Hepatocyte (in vitro differentiated cells): ENCODE measurements at regions not wholly inside any gene's neighbourhood (a gene's known extent, or its start where the extent isn't known, plus 50 kb on each side); places are given as distances from the start of the nearest gene placed in this dataset.
A peak's percentile ranks its signal among the peaks of the same experiment; 100 is the strongest.

Experiments used
- DNase-seq: peaks from one replicate; pipeline ENCODE4 v3.0.0-alpha.2; 2016; ENCODE audit warnings: low spot score
- H2AFZ ChIP-seq: fragments of 200-600 bp; sonication (generic); 2 replicates; pipeline ENCODE4 v1.6.0; 2016; ENCODE audit warnings: antibody characterized with exemption, mild to moderate bottlenecking
- H3K27ac ChIP-seq: fragments of 200-600 bp; sonication (generic); 2 replicates; pipeline ENCODE4 v1.5.1; 2016; ENCODE audit warnings: mild to moderate bottlenecking
- H3K27me3 ChIP-seq: fragments of 200-600 bp; sonication (generic); 2 replicates; pipeline ENCODE4 v1.6.1; 2016
- H3K36me3 ChIP-seq: fragments of 200-600 bp; sonication (generic); replicated peaks from 2 replicates; pipeline ENCODE4 v1.5.1; 2016; ENCODE audit warnings: low read depth; ENCODE audit not compliant: insufficient read depth
- H3K4me1 ChIP-seq: fragments of 200-600 bp; sonication (generic); 2 replicates; pipeline ENCODE4 v1.5.1; 2016; ENCODE audit warnings: mild to moderate bottlenecking, moderate library complexity; ENCODE audit not compliant: insufficient read depth
- H3K4me2 ChIP-seq: fragments of 200-600 bp; sonication (generic); 2 replicates; pipeline ENCODE4 v1.6.0; 2016
- H3K4me3 ChIP-seq: fragments of 200-600 bp; sonication (generic); 2 replicates; pipeline ENCODE4 v1.5.1; 2016; ENCODE audit warnings: mild to moderate bottlenecking
- H3K79me2 ChIP-seq: fragments of 200-600 bp; sonication (generic); 2 replicates; pipeline ENCODE4 v1.6.0; 2017; ENCODE audit warnings: mild to moderate bottlenecking
- H3K9me2 ChIP-seq: fragments of 200-600 bp; sonication (generic); replicated peaks from 2 replicates; pipeline ENCODE4 v1.6.0; 2017; ENCODE audit warnings: mild to moderate bottlenecking; ENCODE audit not compliant: insufficient read depth
- H3K9me3 ChIP-seq: fragments of 200-600 bp; sonication (generic); 2 replicates; pipeline ENCODE4 v1.5.1; 2016; ENCODE audit warnings: low read depth, mild to moderate bottlenecking
- H4K20me1 ChIP-seq: fragments of 200-600 bp; sonication (generic); 2 replicates; pipeline ENCODE4 v1.6.0; 2016; ENCODE audit warnings: mild to moderate bottlenecking; ENCODE audit not compliant: insufficient read depth, poor library complexity, severe bottlenecking
- CTCF ChIP-seq: fragments of 200-600 bp; sonication (generic); IDR thresholded peaks from 2 replicates; pipeline ENCODE4 v1.5.1; 2016; ENCODE audit warnings: antibody characterized with exemption, mild to moderate bottlenecking; ENCODE audit not compliant: poor library complexity
- EZH2 ChIP-seq: fragments of 200-600 bp; sonication (generic); IDR thresholded peaks from 2 replicates; pipeline ENCODE4 v1.6.1; 2016; ENCODE audit warnings: antibody characterized with exemption, mild to moderate bottlenecking, borderline replicate concordance
- EZH2phosphoT487 ChIP-seq: fragments of 200-600 bp; sonication (generic); IDR thresholded peaks from one replicate; pipeline ENCODE4 v1.6.1; 2018; ENCODE audit warnings: antibody characterized with exemption, mild to moderate bottlenecking, low read depth, moderate library complexity; ENCODE audit not compliant: unreplicated experiment, severe bottlenecking
- WGBS: methylation state at CpG from one replicate; pipeline ENCODE4 v1.1.6; 2016; ENCODE audit warnings: low lambda C conversion rate; ENCODE audit errors: missing lambda C conversion rate; 5-methylcytosine and 5-hydroxymethylcytosine counted together

- Histone ChIP-seq H3K4me2 (peak overlapping the region; percentile 42), H3K4me3 (no peak overlapping the region), H3K27ac (peak overlapping the region; percentile 43), H3K36me3 (no peaks in the 10 kb centered on the region), H3K27me3 (no peaks in the 10 kb centered on the region), H2AFZ (no peak overlapping the region), H3K4me1 (peaks cover under 1% of the 10 kb centered on the region), H3K9me2 (no peaks in the 10 kb centered on the region), H3K79me2 (no peaks in the 10 kb centered on the region), H3K9me3 (no peaks in the 10 kb centered on the region), H4K20me1 (no peaks in the 10 kb centered on the region)
- TF ChIP-seq CTCF (no peak), EZH2phosphoT487 (no peak), EZH2 (no peak)
- DNase-seq, result no peak
- WGBS, result 59% methylated on average over 8 of the region's 8 CpGs
Measured at GRCh38 chr12:69123919-69124638, 115.3 kb upstream of the CPSF6 start.

GRCh38 chr12:69129017-69129416, 110.4 kb upstream of the CPSF6 start:
- Histone ChIP-seq H4K20me1 (no peaks in the 10 kb centered on the region), H3K27me3 (no peaks in the 10 kb centered on the region), H3K4me1 (peaks cover 7% of the 10 kb centered on the region), H3K27ac (no peak overlapping the region), H3K4me2 (no peak overlapping the region), H3K36me3 (no peaks in the 10 kb centered on the region), H2AFZ (no peak overlapping the region), H3K79me2 (no peaks in the 10 kb centered on the region), H3K4me3 (no peak overlapping the region), H3K9me2 (no peaks in the 10 kb centered on the region), H3K9me3 (no peaks in the 10 kb centered on the region)
- TF ChIP-seq CTCF, result no peak
- no peak for TF ChIP-seq EZH2
- no peak for TF ChIP-seq EZH2phosphoT487
- no peak for DNase-seq
- 96% methylated on average over 1 of the region's 1 CpG for WGBS

GRCh38 chr12:69129564-69129963, 109.8 kb upstream of the CPSF6 start:
- Histone ChIP-seq H2AFZ (no peak overlapping the region), H3K9me3 (no peaks in the 10 kb centered on the region), H3K27ac (no peak overlapping the region), H3K9me2 (no peaks in the 10 kb centered on the region), H3K4me2 (no peak overlapping the region), H3K4me3 (no peak overlapping the region), H3K4me1 (peaks cover 7% of the 10 kb centered on the region), H4K20me1 (no peaks in the 10 kb centered on the region), H3K27me3 (no peaks in the 10 kb centered on the region), H3K36me3 (no peaks in the 10 kb centered on the region), H3K79me2 (no peaks in the 10 kb centered on the region)
- whole genome bisulfite sequencing, result 77% methylated on average over 4 of the region's 4 CpGs
- DNase-seq, result no peak
- TF ChIP-seq CTCF (no peak), EZH2phosphoT487 (no peak)

GRCh38 chr12:69130064-69130463, 109.3 kb upstream of the CPSF6 start:
- DNase-seq, result no peak
- Histone ChIP-seq H3K27ac (no peak overlapping the region), H3K27me3 (no peaks in the 10 kb centered on the region)

More at GRCh38 chr12:69130064-69130463, 109.3 kb upstream of the CPSF6 start:
- no peaks in the 10 kb centered on the region for H4K20me1 ChIP-seq
- no peaks in the 10 kb centered on the region for H3K79me2 ChIP-seq
- TF ChIP-seq EZH2phosphoT487, result no peak
- no peak for TF ChIP-seq CTCF
- no peak for TF ChIP-seq EZH2
- no peaks in the 10 kb centered on the region for H3K9me2 ChIP-seq
- H2AFZ ChIP-seq, result no peak overlapping the region
- H3K4me2 ChIP-seq, result no peak overlapping the region
- H3K4me1 ChIP-seq, result peaks cover 7% of the 10 kb centered on the region
- no peaks in the 10 kb centered on the region for H3K36me3 ChIP-seq
- no peaks in the 10 kb centered on the region for H3K9me3 ChIP-seq
- H3K4me3 ChIP-seq, result no peak overlapping the region
